ENCODE measurements at regions not wholly inside any gene's neighbourhood (a gene's known extent, or its start where the extent isn't known, plus 50 kb on each side); places are given as distances from the start of the nearest gene placed in this dataset.

DNA sequence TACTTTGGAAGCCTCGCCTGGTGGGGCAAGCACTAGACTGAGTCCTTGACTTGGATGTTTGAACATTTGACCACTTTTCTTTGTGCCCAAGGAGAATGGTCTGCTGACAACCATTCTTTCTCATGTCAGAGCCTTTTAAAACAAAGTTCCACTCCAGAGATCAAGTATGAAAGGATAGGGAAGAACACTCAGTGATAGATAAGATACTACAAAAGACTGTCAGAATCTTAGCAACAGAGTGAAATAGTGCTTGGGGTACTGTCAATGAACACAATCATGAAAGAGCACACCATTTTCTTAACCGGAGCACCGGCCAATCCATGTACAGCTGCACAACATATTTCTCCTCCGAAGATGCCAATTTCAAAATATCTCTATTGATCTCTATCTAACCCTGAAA, 82.8 kb upstream of the ADO start:
- Histone ChIP-seq H3K79me2 (ENCODE audit: low read length) (no peaks in the 10 kb centered on the region), H2AFZ (ENCODE audit: low read length) (no peak overlapping the region), H3K27me3 (ENCODE audit: low read length) (no peaks in the 10 kb centered on the region), H3K4me2 (ENCODE audit: low read depth, low read length, poor library complexity, severe bottlenecking) (no peak overlapping the region), H3K27ac (ENCODE audit: low read length) (no peak overlapping the region), H3K9me2 (replicated peaks; ENCODE audit: insufficient read depth, low read length) (no peaks in the 10 kb centered on the region), H3K36me3 (ENCODE audit: insufficient read depth, low read length) (no peaks in the 10 kb centered on the region), H4K20me1 (ENCODE audit: insufficient read depth, low read depth, low read length) (no peaks in the 10 kb centered on the region), H3K9me3 (ENCODE audit: low read length) (no peaks in the 10 kb centered on the region), H3K9ac (ENCODE audit: low read length) (no peak overlapping the region), H3K4me1 (ENCODE audit: low read length) (no peaks in the 10 kb centered on the region), H3K4me3 (ENCODE audit: low read length) (no peak overlapping the region)
- DNase-seq = no peak

DNA sequence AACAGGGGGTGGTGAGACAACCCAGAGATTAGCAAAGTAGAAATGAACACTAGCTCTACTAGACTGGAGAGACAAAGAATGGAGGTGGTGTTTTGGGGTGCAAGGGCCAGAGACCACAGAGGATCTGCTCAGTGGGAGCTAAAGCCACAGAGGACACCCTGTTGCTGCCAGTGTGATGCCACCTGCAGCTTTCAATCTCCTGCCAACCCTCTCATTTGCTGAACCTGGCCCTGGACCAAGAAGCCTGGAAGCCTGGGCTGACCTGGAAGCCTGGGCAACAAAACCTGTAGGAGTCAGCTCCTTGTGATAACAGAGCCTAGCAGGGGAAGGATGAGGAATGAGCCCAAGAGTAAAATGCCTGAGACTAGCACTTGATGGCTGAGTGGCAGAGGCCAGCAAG, 81.1 kb upstream of the ADO start:
- no peaks in the 10 kb centered on the region for H4K20me1 ChIP-seq (ENCODE audit: insufficient read depth, low read depth, low read length)
- no peak overlapping the region for H3K27ac ChIP-seq (ENCODE audit: low read length)
- no peaks in the 10 kb centered on the region for H3K9me2 ChIP-seq (replicated peaks; ENCODE audit: insufficient read depth, low read length)
- H3K79me2 ChIP-seq (ENCODE audit: low read length) = no peaks in the 10 kb centered on the region
- H3K9me3 ChIP-seq (ENCODE audit: low read length) = no peaks in the 10 kb centered on the region
- H3K27me3 ChIP-seq (ENCODE audit: low read length) = no peaks in the 10 kb centered on the region
- no peak for DNase-seq
- no peak overlapping the region for H3K4me2 ChIP-seq (ENCODE audit: low read depth, low read length, poor library complexity, severe bottlenecking)
- H3K9ac ChIP-seq (ENCODE audit: low read length) = no peak overlapping the region
- H3K4me3 ChIP-seq (ENCODE audit: low read length) = no peak overlapping the region
- H3K4me1 ChIP-seq (ENCODE audit: low read length) = no peaks in the 10 kb centered on the region
- no peak overlapping the region for H2AFZ ChIP-seq (ENCODE audit: low read length)
- H3K36me3 ChIP-seq (ENCODE audit: insufficient read depth, low read length) = no peaks in the 10 kb centered on the region

DNA sequence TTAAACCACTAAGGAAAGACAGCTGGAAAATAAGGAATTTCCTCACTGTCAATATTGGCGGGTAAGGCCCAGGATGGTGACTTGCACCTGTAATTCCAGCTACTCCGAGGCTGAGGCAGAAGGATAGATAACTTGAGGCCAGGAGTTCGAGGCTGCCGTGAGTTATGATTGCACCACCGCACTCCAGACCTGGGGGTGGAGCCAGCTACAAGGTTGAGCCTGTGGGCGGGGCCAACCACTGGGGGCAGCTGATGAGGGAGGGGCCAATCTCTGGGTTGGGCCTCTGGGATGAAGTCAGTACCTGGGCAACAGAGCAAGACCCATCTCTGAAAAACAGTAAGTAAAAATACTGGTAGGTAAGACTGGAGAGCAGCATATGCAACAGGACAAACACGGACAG, 80.1 kb upstream of the ADO start:
- Histone ChIP-seq H4K20me1 (ENCODE audit: insufficient read depth, low read depth, low read length) (no peaks in the 10 kb centered on the region), H2AFZ (ENCODE audit: low read length) (no peak overlapping the region), H3K79me2 (ENCODE audit: low read length) (no peaks in the 10 kb centered on the region), H3K9me2 (replicated peaks; ENCODE audit: insufficient read depth, low read length) (no peaks in the 10 kb centered on the region), H3K36me3 (ENCODE audit: insufficient read depth, low read length) (no peaks in the 10 kb centered on the region), H3K27ac (ENCODE audit: low read length) (no peak overlapping the region), H3K4me1 (ENCODE audit: low read length) (no peaks in the 10 kb centered on the region), H3K9ac (ENCODE audit: low read length) (no peak overlapping the region), H3K9me3 (ENCODE audit: low read length) (no peaks in the 10 kb centered on the region), H3K4me3 (ENCODE audit: low read length) (no peak overlapping the region), H3K4me2 (ENCODE audit: low read depth, low read length, poor library complexity, severe bottlenecking) (no peak overlapping the region), H3K27me3 (ENCODE audit: low read length) (no peaks in the 10 kb centered on the region)
- peak; percentile 53 for DNase-seq

DNA sequence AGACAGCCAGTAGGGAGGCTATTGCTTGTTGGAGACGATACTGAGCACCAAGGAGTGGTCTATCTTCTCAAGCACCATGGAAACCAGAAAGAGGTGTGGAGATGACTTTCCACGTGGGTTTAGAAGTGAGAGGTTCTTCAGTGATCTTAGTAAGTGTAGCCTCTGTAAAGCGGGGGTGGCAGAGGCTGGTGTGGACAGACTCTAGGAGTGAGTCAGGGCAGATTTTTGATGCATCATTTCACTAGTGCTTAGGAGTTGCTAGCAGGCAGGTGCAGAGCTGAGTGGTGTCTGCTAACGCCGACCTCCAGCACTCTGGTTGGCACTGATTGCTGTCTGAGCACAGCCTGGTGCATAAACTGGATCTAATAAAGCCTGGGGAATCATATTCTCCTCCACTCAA, 78.4 kb upstream of the ADO start:
- Histone ChIP-seq H3K9me2 (replicated peaks; ENCODE audit: insufficient read depth, low read length) (no peaks in the 10 kb centered on the region), H3K4me3 (ENCODE audit: low read length) (no peak overlapping the region), H3K9me3 (ENCODE audit: low read length) (no peaks in the 10 kb centered on the region), H3K4me2 (ENCODE audit: low read depth, low read length, poor library complexity, severe bottlenecking) (no peak overlapping the region), H3K9ac (ENCODE audit: low read length) (no peak overlapping the region), H3K79me2 (ENCODE audit: low read length) (no peaks in the 10 kb centered on the region), H3K27me3 (ENCODE audit: low read length) (no peaks in the 10 kb centered on the region), H3K27ac (ENCODE audit: low read length) (no peak overlapping the region), H3K4me1 (ENCODE audit: low read length) (no peaks in the 10 kb centered on the region), H2AFZ (ENCODE audit: low read length) (no peak overlapping the region), H3K36me3 (ENCODE audit: insufficient read depth, low read length) (no peaks in the 10 kb centered on the region), H4K20me1 (ENCODE audit: insufficient read depth, low read depth, low read length) (no peaks in the 10 kb centered on the region)
- DNase-seq = no peak

DNA sequence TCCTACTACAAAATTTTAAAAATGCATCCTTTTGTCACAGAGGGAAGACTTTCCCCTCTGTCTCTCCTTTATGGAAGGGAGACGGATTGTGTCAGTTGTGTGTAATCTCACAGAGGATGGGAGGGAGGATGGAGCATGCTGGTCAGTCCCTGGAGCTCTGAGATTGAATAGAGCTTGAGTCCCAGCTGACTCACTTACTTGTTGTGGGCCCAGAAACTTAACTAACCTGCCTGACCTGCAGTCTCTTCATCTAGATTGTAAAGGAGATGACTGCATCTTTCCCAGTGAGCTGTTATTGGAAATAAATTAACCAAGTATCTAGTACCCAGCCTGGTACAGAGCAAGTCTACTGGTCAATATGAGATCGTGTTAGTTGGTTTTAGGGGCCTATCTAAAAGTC, 77.9 kb upstream of the ADO start:
- no peaks in the 10 kb centered on the region for H3K9me2 ChIP-seq (replicated peaks; ENCODE audit: insufficient read depth, low read length)
- H3K9me3 ChIP-seq (ENCODE audit: low read length) = no peaks in the 10 kb centered on the region
- H3K27ac ChIP-seq (ENCODE audit: low read length) = no peak overlapping the region

DNA sequence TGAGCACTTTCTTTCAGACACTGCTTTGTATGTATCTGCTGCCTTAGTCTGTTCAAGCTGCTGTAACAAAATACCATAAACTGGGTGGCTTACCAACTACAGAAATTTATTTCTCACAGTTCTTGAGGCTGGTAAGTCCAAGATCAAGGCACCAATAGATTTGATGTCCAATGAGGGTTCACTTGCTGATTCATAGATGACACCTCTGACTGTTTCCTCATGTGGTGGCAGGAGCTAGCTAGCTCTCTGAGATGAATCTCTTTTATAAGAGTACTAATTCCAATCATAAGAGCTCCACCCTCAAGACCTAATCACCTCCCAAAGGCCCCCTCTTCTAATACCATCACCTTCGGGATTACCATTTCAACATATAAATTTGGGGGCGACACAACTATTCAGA, 76.6 kb upstream of the ADO start:
- no peak overlapping the region for H3K4me2 ChIP-seq (ENCODE audit: low read depth, low read length, poor library complexity, severe bottlenecking)
- H3K4me1 ChIP-seq (ENCODE audit: low read length) = no peaks in the 10 kb centered on the region
- no peaks in the 10 kb centered on the region for H3K9me2 ChIP-seq (replicated peaks; ENCODE audit: insufficient read depth, low read length)
- no peak overlapping the region for H3K9ac ChIP-seq (ENCODE audit: low read length)
- no peak overlapping the region for H3K4me3 ChIP-seq (ENCODE audit: low read length)
- H3K9me3 ChIP-seq (ENCODE audit: low read length) = no peaks in the 10 kb centered on the region
- H2AFZ ChIP-seq (ENCODE audit: low read length) = no peak overlapping the region
- DNase-seq = no peak
- H3K27ac ChIP-seq (ENCODE audit: low read length) = no peak overlapping the region
- no peaks in the 10 kb centered on the region for H3K27me3 ChIP-seq (ENCODE audit: low read length)
- no peaks in the 10 kb centered on the region for H4K20me1 ChIP-seq (ENCODE audit: insufficient read depth, low read depth, low read length)
- no peaks in the 10 kb centered on the region for H3K36me3 ChIP-seq (ENCODE audit: insufficient read depth, low read length)
- H3K79me2 ChIP-seq (ENCODE audit: low read length) = no peaks in the 10 kb centered on the region

More for the DNA sequence above, 77.9 kb upstream of the ADO start:
- Histone ChIP-seq H3K36me3 (ENCODE audit: insufficient read depth, low read length) (no peaks in the 10 kb centered on the region), H4K20me1 (ENCODE audit: insufficient read depth, low read depth, low read length) (no peaks in the 10 kb centered on the region), H3K4me1 (ENCODE audit: low read length) (no peaks in the 10 kb centered on the region), H3K27me3 (ENCODE audit: low read length) (no peaks in the 10 kb centered on the region), H3K4me2 (ENCODE audit: low read depth, low read length, poor library complexity, severe bottlenecking) (no peak overlapping the region), H2AFZ (ENCODE audit: low read length) (no peak overlapping the region), H3K79me2 (ENCODE audit: low read length) (no peaks in the 10 kb centered on the region), H3K9ac (ENCODE audit: low read length) (no peak overlapping the region), H3K4me3 (ENCODE audit: low read length) (no peak overlapping the region)
- DNase-seq = no peak

DNA sequence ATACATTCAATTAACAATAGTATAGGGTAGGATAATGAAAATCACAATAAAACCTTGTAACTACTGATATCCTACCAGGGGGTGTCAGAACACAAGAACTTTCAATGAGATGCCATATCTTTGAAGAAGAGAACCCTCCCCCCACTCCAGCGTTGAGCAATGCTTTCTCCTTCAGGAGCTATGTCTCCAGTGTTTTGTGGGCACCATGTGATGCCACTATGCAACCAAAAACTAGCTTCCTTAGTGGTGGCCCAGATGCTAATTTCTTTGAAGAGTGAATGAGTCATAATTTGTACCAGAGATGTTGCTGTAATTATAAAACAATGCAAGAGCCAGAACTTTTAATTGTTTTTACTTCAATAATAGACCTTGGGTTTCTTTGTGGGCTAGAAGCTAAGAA, 76.0 kb upstream of the ADO start:
- Histone ChIP-seq H3K9me3 (ENCODE audit: low read length) (no peaks in the 10 kb centered on the region), H4K20me1 (ENCODE audit: insufficient read depth, low read depth, low read length) (no peaks in the 10 kb centered on the region), H3K27ac (ENCODE audit: low read length) (no peak overlapping the region), H3K36me3 (ENCODE audit: insufficient read depth, low read length) (no peaks in the 10 kb centered on the region), H3K9me2 (replicated peaks; ENCODE audit: insufficient read depth, low read length) (no peaks in the 10 kb centered on the region), H3K9ac (ENCODE audit: low read length) (no peak overlapping the region), H3K27me3 (ENCODE audit: low read length) (no peaks in the 10 kb centered on the region), H3K4me2 (ENCODE audit: low read depth, low read length, poor library complexity, severe bottlenecking) (no peak overlapping the region), H3K4me3 (ENCODE audit: low read length) (no peak overlapping the region), H3K79me2 (ENCODE audit: low read length) (no peaks in the 10 kb centered on the region), H3K4me1 (ENCODE audit: low read length) (no peaks in the 10 kb centered on the region), H2AFZ (ENCODE audit: low read length) (no peak overlapping the region)
- no peak for DNase-seq

DNA sequence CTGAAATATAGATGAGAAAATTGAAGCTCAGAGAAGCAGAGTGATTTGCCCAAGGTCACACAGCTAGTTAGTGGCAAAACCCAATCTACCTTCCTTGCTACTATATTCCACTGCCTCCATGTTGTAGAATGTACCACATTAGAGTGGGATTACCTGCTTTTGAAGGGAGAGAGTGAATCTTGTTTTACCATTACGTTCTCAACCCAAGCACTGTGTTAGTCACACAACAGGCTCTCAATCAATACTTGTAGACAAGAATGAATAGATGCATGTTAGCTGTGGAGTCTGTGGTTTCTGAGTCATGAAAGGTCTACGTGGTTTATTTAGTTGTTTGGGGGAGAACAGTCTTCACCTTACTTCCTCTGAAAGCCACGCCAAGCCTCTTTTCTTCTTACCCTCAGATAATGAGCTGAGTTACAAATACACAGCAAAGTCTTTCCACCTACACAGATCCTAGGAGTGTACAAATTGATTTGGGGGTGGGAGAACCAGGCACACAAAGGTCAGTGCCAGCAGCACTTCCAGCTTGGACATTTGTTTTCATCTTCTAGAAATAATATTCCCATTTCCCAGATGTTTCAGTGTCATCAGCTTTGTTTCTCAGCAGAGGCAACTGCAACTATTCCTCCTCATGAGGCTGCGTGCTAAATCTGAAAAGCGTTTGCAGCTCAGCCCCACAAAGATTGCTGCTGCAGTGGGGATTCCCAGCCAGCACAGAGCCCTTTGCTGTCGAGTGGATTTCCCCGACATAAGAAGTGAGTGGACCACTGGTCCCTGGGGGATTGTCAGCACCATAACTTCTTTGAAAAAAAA, 71.5 kb upstream of the ADO start:
- H3K4me2 ChIP-seq (ENCODE audit: low read depth, low read length, poor library complexity, severe bottlenecking) = no peak overlapping the region
- no peaks in the 10 kb centered on the region for H3K9me3 ChIP-seq (ENCODE audit: low read length)
- no peak overlapping the region for H3K27ac ChIP-seq (ENCODE audit: low read length)
- H3K36me3 ChIP-seq (ENCODE audit: insufficient read depth, low read length) = no peaks in the 10 kb centered on the region
- H3K9me2 ChIP-seq (replicated peaks; ENCODE audit: insufficient read depth, low read length) = no peaks in the 10 kb centered on the region
- H3K27me3 ChIP-seq (ENCODE audit: low read length) = no peaks in the 10 kb centered on the region
- no peaks in the 10 kb centered on the region for H3K79me2 ChIP-seq (ENCODE audit: low read length)
- H4K20me1 ChIP-seq (ENCODE audit: insufficient read depth, low read depth, low read length) = no peaks in the 10 kb centered on the region
- no peak overlapping the region for H3K4me3 ChIP-seq (ENCODE audit: low read length)
- no peak overlapping the region for H2AFZ ChIP-seq (ENCODE audit: low read length)
- H3K9ac ChIP-seq (ENCODE audit: low read length) = no peak overlapping the region
- DNase-seq = no peak
- H3K4me1 ChIP-seq (ENCODE audit: low read length) = peaks cover 3% of the 10 kb centered on the region; the same call in 1 of the 2 replicates

Data from Karpas-422 (cell line).